Body of pancreas (tissue), 4 donors: ENCODE measurements at regions not wholly inside any gene's neighbourhood (a gene's known extent, or its start where the extent isn't known, plus 50 kb on each side); places are given as distances from the start of the nearest gene placed in this dataset.

Source experiments
- CTCF ChIP-seq, 7 experiments: fragments of 450-650 bp in 4 of 7; fragments of 200-600 bp in 3 of 7; sonication (generic) in 3 of 7; IDR thresholded peaks; one replicate each; pipeline ENCODE4 v1.5.1; 2016 to 2019; ENCODE audit warnings: antibody characterized with exemption in 7 of 7
- POLR2A ChIP-seq, 3 donors: fragments of 450-650 bp; IDR thresholded peaks; one replicate each; pipeline ENCODE4 v1.6.1; 2016; ENCODE audit warnings: antibody characterized with exemption in 3 of 3, mild to moderate bottlenecking in 2 of 3

- TF ChIP-seq CTCF (IDR thresholded peaks at IDR 0.05), result no peak
- no peak for TF ChIP-seq POLR2A (IDR thresholded peaks at IDR 0.05)
Measured at GRCh38 chr1:60935599-60936110, 146.7 kb upstream of the NFIA start.
